Thyroid gland (tissue), 4 donors: ENCODE measurements at regions not wholly inside any gene's neighbourhood (a gene's known extent, or its start where the extent isn't known, plus 50 kb on each side); places are given as distances from the start of the nearest gene placed in this dataset.

Experiments
- DNase-seq, 2 donors: peaks; one replicate each; pipeline ENCODE4 v3.0.0-alpha.2; 2019
- H3K27ac ChIP-seq, 3 donors: fragments of 200-600 bp; sonication (generic); 1 replicate in 2 of 3; 2 replicates in 1 of 3; pipeline ENCODE4 v1.5.1; 2016 to 2019; ENCODE audit warnings: mild to moderate bottlenecking in 1 of 3, moderate library complexity in 1 of 3
- H3K27me3 ChIP-seq: fragments of 200-600 bp; sonication (generic); one replicate; pipeline ENCODE4 v1.5.1; 2019
- H3K36me3 ChIP-seq, 2 donors: fragments of 200-600 bp; sonication (generic); one replicate each; pipeline ENCODE4 v1.5.1; 2016 to 2019
- H3K4me1 ChIP-seq, 2 donors: fragments of 200-600 bp; sonication (generic); one replicate each; pipeline ENCODE4 v1.5.1; 2017 to 2019
- H3K4me3 ChIP-seq, 3 donors: fragments of 200-600 bp; sonication (generic); replicated peaks in 1 of 3; 1 replicate in 2 of 3; 2 replicates in 1 of 3; pipeline ENCODE4 v1.5.1; 2016; ENCODE audit warnings: mild to moderate bottlenecking in 1 of 3
- H3K9me3 ChIP-seq: fragments of 200-600 bp; sonication (generic); one replicate; pipeline ENCODE4 v1.5.1; 2017
- POLR2A ChIP-seq, 2 donors: fragments of 450-650 bp; IDR thresholded peaks; one replicate each; pipeline ENCODE4 v1.6.1; 2017; ENCODE audit warnings: antibody characterized with exemption in 2 of 2, mild to moderate bottlenecking in 2 of 2, moderate library complexity in 1 of 2
- WGBS, 2 donors: methylation state at CpG; one replicate each; pipeline ENCODE4 v1.1.5; 2017; 5-methylcytosine and 5-hydroxymethylcytosine counted together
- intact Hi-C: fragments of 100-400 bp; cut with DNase I; formaldehyde crosslinking; loops from one replicate; pipeline ENCODE4 v1.15.1; 2023
- TF ChIP-seq, protein P1 (sequence below), 6 experiments: fragments of 200-600 bp in 3 of 6; fragments of 450-650 bp in 3 of 6; sonication (generic) in 3 of 6; IDR thresholded peaks; one replicate each; pipeline ENCODE4 v1.5.1; 2016 to 2019; ENCODE audit warnings: antibody characterized with exemption in 6 of 6, mild to moderate bottlenecking in 2 of 6, inconsistent platforms in 1 of 6, moderate library complexity in 1 of 6

DNA sequence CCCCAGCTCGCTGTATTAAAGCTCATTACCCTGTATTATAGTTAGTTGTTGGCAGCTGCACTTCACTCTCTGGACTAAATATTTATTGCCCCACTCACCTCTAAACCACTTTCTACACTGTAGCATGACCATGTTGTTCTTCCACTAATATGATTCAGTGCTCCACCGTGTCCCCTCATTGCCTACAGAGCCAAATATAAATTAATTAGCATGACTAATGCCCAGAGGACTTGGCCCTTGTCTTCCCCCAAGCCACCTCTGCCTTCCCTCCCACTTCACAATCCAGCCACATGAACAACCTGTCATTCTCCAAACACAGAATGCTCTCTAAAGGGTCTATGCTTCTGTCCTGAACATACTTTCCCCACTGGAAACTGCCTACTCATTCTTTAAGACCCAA, 276.5 kb downstream of the PLPP3 start:
- Histone ChIP-seq H3K27me3 (no peaks in the 10 kb centered on the region), H3K36me3 (no peaks in the 10 kb centered on the region), H3K4me1 (no peaks in the 10 kb centered on the region), H3K9me3 (no peaks in the 10 kb centered on the region), H3K4me3 (no peak overlapping the region), H3K27ac (no peak overlapping the region)
- 81 to 87% methylated on average over 2 of the region's 2 CpGs for whole genome bisulfite sequencing, 2 donors
- intact Hi-C loops: no loop called here
- TF ChIP-seq POLR2A (IDR thresholded peaks at IDR 0.05): no peak
- TF ChIP-seq, protein P1, sequence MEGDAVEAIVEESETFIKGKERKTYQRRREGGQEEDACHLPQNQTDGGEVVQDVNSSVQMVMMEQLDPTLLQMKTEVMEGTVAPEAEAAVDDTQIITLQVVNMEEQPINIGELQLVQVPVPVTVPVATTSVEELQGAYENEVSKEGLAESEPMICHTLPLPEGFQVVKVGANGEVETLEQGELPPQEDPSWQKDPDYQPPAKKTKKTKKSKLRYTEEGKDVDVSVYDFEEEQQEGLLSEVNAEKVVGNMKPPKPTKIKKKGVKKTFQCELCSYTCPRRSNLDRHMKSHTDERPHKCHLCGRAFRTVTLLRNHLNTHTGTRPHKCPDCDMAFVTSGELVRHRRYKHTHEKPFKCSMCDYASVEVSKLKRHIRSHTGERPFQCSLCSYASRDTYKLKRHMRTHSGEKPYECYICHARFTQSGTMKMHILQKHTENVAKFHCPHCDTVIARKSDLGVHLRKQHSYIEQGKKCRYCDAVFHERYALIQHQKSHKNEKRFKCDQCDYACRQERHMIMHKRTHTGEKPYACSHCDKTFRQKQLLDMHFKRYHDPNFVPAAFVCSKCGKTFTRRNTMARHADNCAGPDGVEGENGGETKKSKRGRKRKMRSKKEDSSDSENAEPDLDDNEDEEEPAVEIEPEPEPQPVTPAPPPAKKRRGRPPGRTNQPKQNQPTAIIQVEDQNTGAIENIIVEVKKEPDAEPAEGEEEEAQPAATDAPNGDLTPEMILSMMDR (IDR thresholded peaks at IDR 0.05): no peak
- no peak for DNase-seq

DNA sequence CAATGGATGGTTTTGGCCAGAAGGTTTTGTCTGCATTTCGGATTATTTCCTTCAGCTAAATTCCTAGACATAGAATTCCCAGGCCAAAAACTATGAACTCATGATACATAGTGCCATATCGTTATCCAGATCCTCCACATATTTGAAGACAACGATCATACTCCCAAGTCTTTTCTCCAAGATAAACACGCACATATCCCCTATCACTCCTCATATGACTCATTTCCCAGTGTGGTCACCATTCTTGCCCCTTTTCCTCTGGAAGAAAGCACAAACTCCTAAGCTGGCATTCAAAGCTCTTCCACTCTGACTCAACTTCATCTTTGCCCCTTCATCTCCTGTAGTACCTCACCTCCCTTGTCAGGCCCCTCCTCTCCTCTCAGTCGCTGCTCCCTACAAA, 277.6 kb downstream of the PLPP3 start:
- Histone ChIP-seq H3K4me3 (no peak overlapping the region), H3K36me3 (no peaks in the 10 kb centered on the region), H3K27ac (no peak overlapping the region), H3K4me1 (no peaks in the 10 kb centered on the region), H3K9me3 (no peaks in the 10 kb centered on the region), H3K27me3 (no peaks in the 10 kb centered on the region)
- intact Hi-C loops: no loop called here
- DNase-seq: no peak
- no peak for TF ChIP-seq POLR2A (IDR thresholded peaks at IDR 0.05)
- TF ChIP-seq, protein P1 (IDR thresholded peaks at IDR 0.05): no peak
- WGBS, 2 donors: 84 to 89% methylated on average over 5 of the region's 5 CpGs

- TF ChIP-seq, protein P1 (IDR thresholded peaks at IDR 0.05): no peak
- TF ChIP-seq POLR2A (IDR thresholded peaks at IDR 0.05): no peak
- Histone ChIP-seq H3K4me3 (no peak overlapping the region), H3K36me3 (no peaks in the 10 kb centered on the region), H3K27me3 (no peaks in the 10 kb centered on the region), H3K27ac (no peak overlapping the region), H3K4me1 (no peaks in the 10 kb centered on the region), H3K9me3 (no peaks in the 10 kb centered on the region)
- WGBS, 2 donors: 95 to 97% methylated on average over 1 of the region's 1 CpG
- intact Hi-C loops: no loop called here
- no peak for DNase-seq
Observed at GRCh38 chr1:56300836-56301235, 278.5 kb downstream of the PLPP3 start.

GRCh38 chr1:56298866-56299265, 280.5 kb downstream of the PLPP3 start:
- no peak for TF ChIP-seq POLR2A (IDR thresholded peaks at IDR 0.05)
- TF ChIP-seq, protein P1 (IDR thresholded peaks at IDR 0.05): no peak

GRCh38 chr1:56297904-56298303, 281.5 kb downstream of the PLPP3 start:
- Histone ChIP-seq H3K4me1 (no peaks in the 10 kb centered on the region), H3K27me3 (no peaks in the 10 kb centered on the region), H3K9me3 (no peaks in the 10 kb centered on the region), H3K4me3 (no peak overlapping the region), H3K36me3 (no peaks in the 10 kb centered on the region), H3K27ac (no peak overlapping the region)
- no peak for TF ChIP-seq POLR2A (IDR thresholded peaks at IDR 0.05)
- TF ChIP-seq, protein P1 (IDR thresholded peaks at IDR 0.05): no peak
- intact Hi-C loops: no loop called here
- DNase-seq: no peak
- WGBS, 2 donors: 89 to 91% methylated on average over 2 of the region's 2 CpGs

More at GRCh38 chr1:56298866-56299265, 280.5 kb downstream of the PLPP3 start:
- Histone ChIP-seq H3K4me3 (no peak overlapping the region), H3K27me3 (no peaks in the 10 kb centered on the region), H3K9me3 (no peaks in the 10 kb centered on the region), H3K4me1 (no peaks in the 10 kb centered on the region), H3K36me3 (no peaks in the 10 kb centered on the region), H3K27ac (no peak overlapping the region)
- no peak for DNase-seq
- intact Hi-C loops: no loop called here
- 93 to 100% methylated on average over 2 of the region's 2 CpGs for WGBS, 2 donors
